GM12878 (cell line): ENCODE measurements at regions not wholly inside any gene's neighbourhood (a gene's known extent, or its start where the extent isn't known, plus 50 kb on each side); places are given as distances from the start of the nearest gene placed in this dataset.

Experiments
- ATAC-seq: fragments of 200-7000 bp; cut with Tn5 transposase; 3 replicates; pipeline ENCODE4 v1.9.1; 2020; ENCODE audit warnings: mild to moderate bottlenecking, moderate library complexity
- BruUV-seq: library from RNA; stranded (reverse); fragments of 400-500 nt; replicated peaks from 2 replicates; lab custom pipeline; 2021; lab: Mats Ljungman, UMichigan
- CTCF ChIA-PET: fragments of 300-600 bp; sonication (Branson Sonifier 250); formaldehyde crosslinking; extraction: SDS; loops from one replicate; lab custom pipeline; 2021; ENCODE audit warnings: inconsistent platforms; lab: Yijun Ruan, JAX
- POLR2A ChIA-PET: fragments of 350-600 bp; formaldehyde crosslinking; extraction: SDS; loops from one replicate; lab custom pipeline; 2021; ENCODE audit warnings: inconsistent platforms; lab: Charles Lee
- RAD21 ChIA-PET: fragments of 300-600 bp; sonication (Branson Sonifier 250); formaldehyde crosslinking; loops from one replicate; lab custom pipeline; 2023; ENCODE audit warnings: antibody characterized with exemption; ENCODE audit not compliant: unreplicated experiment; lab: Charles Lee
- SMC1A ChIA-PET: fragments of 300-600 bp; sonication (Branson Sonifier 250); formaldehyde crosslinking; loops from one replicate; lab custom pipeline; 2023; ENCODE audit not compliant: unreplicated experiment, uncharacterized antibody; lab: Charles Lee
- DNase-seq: peaks from one replicate; pipeline ENCODE4 v3.0.0-alpha.2; 2011; ENCODE audit warnings: low read depth, low spot score
- FAIRE-seq: peaks from 3 replicates; lab custom pipeline; 2011; peaks lifted over from hg19 to GRCh38; lab: Jason Lieb, UNC
- H2AFZ ChIP-seq: 2 replicates; pipeline ENCODE4 v1.6.0; 2011; ENCODE audit warnings: low read depth, low read length, control low read depth; ENCODE audit not compliant: control insufficient read depth
- H3K27ac ChIP-seq: 2 replicates; pipeline ENCODE4 v1.5.1; 2011; ENCODE audit warnings: control low read depth; ENCODE audit not compliant: control insufficient read depth, insufficient read depth
- H3K27me3 ChIP-seq, 2 experiments: replicated peaks in 1 of 2; 2 replicates each; pipeline versions ENCODE4 v1.6.0 to v1.6.1; 2011; ENCODE audit warnings: low read length in 1 of 2; ENCODE audit not compliant: control insufficient read depth in 2 of 2, insufficient read depth in 2 of 2
- H3K36me3 ChIP-seq, 2 experiments: 2 replicates each; pipeline ENCODE4 v1.5.1; 2011; ENCODE audit warnings: low read length in 1 of 2; ENCODE audit not compliant: control insufficient read depth in 2 of 2, insufficient read depth in 2 of 2
- H3K4me1 ChIP-seq: 2 replicates; pipeline ENCODE4 v1.6.1; 2011; ENCODE audit warnings: mild to moderate bottlenecking, low read length, moderate library complexity, mixed read lengths; ENCODE audit not compliant: control insufficient read depth, insufficient read depth
- H3K4me2 ChIP-seq: 2 replicates; pipeline ENCODE4 v1.6.0; 2011; ENCODE audit warnings: control low read depth; ENCODE audit not compliant: control insufficient read depth, insufficient read depth
- H3K4me3 ChIP-seq: fragments of 200-600 bp; sonication (generic); 2 replicates; pipeline ENCODE4 v1.5.1; 2016
- H3K79me2 ChIP-seq: 2 replicates; pipeline ENCODE4 v1.6.0; 2011; ENCODE audit warnings: low read length; ENCODE audit not compliant: control insufficient read depth, insufficient read depth
- H3K9ac ChIP-seq: 2 replicates; pipeline ENCODE4 v1.8.0; 2011; ENCODE audit warnings: low read length, control low read depth, mixed read lengths; ENCODE audit not compliant: control insufficient read depth, insufficient read depth
- H3K9me3 ChIP-seq: replicated peaks from 3 replicates; pipeline ENCODE4 v1.5.1; 2011; ENCODE audit warnings: mild to moderate bottlenecking, low read length; ENCODE audit not compliant: control insufficient read depth, insufficient read depth
- H4K20me1 ChIP-seq: 2 replicates; pipeline ENCODE4 v1.6.0; 2011; ENCODE audit not compliant: control insufficient read depth, insufficient read depth
- KDM1A ChIP-seq: fragments of 200-600 bp; sonication (generic); IDR thresholded peaks from 2 replicates; pipeline ENCODE4 v1.6.1; 2016; ENCODE audit warnings: borderline replicate concordance
- MXI1 ChIP-seq: fragments of 150-350 bp; IDR thresholded peaks from 2 replicates; pipeline ENCODE4 v1.6.1; 2011; ENCODE audit warnings: low read depth, mild to moderate bottlenecking, inconsistent platforms, low read length, improper control_type of control experiment
- NFXL1 ChIP-seq: fragments of 450-650 bp; IDR thresholded peaks from 2 replicates; pipeline ENCODE4 v1.6.1; 2017; ENCODE audit warnings: antibody characterized with exemption, mild to moderate bottlenecking, borderline replicate concordance
- SMAD1 ChIP-seq: fragments of 450-650 bp; IDR thresholded peaks from 2 replicates; pipeline ENCODE4 v1.6.1; 2018; ENCODE audit warnings: mild to moderate bottlenecking, low read depth; ENCODE audit not compliant: partially characterized antibody
- SREBF1 ChIP-seq: IDR thresholded peaks from 2 replicates; pipeline ENCODE4 v1.6.1; 2012; ENCODE audit warnings: mild to moderate bottlenecking, low read length
- STAT3 ChIP-seq: IDR thresholded peaks from 2 replicates; pipeline ENCODE4 v1.6.1; 2011; ENCODE audit warnings: low read depth, low read length, improper control_type of control experiment
- WGBS: methylation state at CpG from one replicate; pipeline ENCODE4 v1.1.6; 2016; ENCODE audit warnings: low lambda C conversion rate; ENCODE audit not compliant: insufficient replicate concordance, insufficient coverage; ENCODE audit errors: missing lambda C conversion rate; 5-methylcytosine and 5-hydroxymethylcytosine counted together
- in situ Hi-C: fragments of 300-500 bp; cut with MboI; formaldehyde crosslinking; loops from 9 replicates; pipeline ENCODE4 v1.14.3; 2018; ENCODE audit warnings: mixed read lengths
- intact Hi-C: fragments of 100-400 bp; cut with micrococcal nuclease; formaldehyde crosslinking; loops from one replicate; pipeline ENCODE4 v1.14.2; 2022; ENCODE audit not compliant: unreplicated experiment
- TF ChIP-seq, protein P1 (sequence below): fragments of 450-650 bp; IDR thresholded peaks from 2 replicates; pipeline ENCODE4 v1.6.1; 2014; ENCODE audit warnings: mild to moderate bottlenecking
- TF ChIP-seq, protein P2 (sequence below): fragments of 450-650 bp; IDR thresholded peaks from 2 replicates; pipeline ENCODE4 v1.6.1; 2017; ENCODE audit warnings: borderline replicate concordance

DNA sequence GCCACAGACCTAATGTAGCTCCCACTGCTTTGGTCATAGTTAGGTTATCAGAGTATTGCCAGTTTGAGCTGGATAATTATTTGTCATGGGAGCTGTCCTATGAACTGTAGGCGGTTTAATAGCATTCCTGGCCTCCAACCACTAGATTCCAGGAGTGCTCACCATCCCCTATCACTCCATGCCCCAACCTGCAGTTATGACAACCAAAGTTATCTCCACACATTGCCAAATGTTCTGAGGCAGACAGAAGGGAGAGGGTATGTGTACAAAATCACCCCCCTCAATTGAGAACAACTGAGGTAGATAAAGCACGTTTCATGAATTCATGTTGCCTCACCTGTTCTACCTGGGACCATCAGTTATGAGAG, 119.0 kb upstream of the CACUL1 start:
- peaks cover 0 to 3% of the 10 kb centered on the region in 2 experiments; a peak in 1 of 4 replicates for H3K27me3 ChIP-seq
- ATAC-seq (no peak), DNase-seq (no peak), FAIRE-seq (no peak)
- 0% methylated on average over 2 of the region's 2 CpGs for WGBS
- no TSS peak for BruUV-seq
- H3K4me1 ChIP-seq: no peaks in the 10 kb centered on the region
- no peak overlapping the region for H3K4me2 ChIP-seq
- ChIA-PET CTCF (no interaction called here), RAD21 (interaction anchor here (0.5 kb wide), 1 partner anchor 290 kb away, joined by 3 read pairs; no protein-coding TSS in a partner anchor), POLR2A (no interaction called here), SMC1A (no interaction called here)
- no peaks in the 10 kb centered on the region for H3K36me3 ChIP-seq
- no peak overlapping the region for H2AFZ ChIP-seq
- no peak overlapping the region for H3K27ac ChIP-seq
- no peaks in the 10 kb centered on the region for H3K9me3 ChIP-seq
- no peaks in the 10 kb centered on the region for H3K79me2 ChIP-seq
- in situ Hi-C loops: no loop called here
- no peak overlapping the region for H3K4me3 ChIP-seq
- H3K9ac ChIP-seq: no peak overlapping the region
- intact Hi-C loops: no loop called here
- TF ChIP-seq STAT3 (no peak), SMAD1 (no peak), MXI1 (no peak)
- TF ChIP-seq, protein P1, sequence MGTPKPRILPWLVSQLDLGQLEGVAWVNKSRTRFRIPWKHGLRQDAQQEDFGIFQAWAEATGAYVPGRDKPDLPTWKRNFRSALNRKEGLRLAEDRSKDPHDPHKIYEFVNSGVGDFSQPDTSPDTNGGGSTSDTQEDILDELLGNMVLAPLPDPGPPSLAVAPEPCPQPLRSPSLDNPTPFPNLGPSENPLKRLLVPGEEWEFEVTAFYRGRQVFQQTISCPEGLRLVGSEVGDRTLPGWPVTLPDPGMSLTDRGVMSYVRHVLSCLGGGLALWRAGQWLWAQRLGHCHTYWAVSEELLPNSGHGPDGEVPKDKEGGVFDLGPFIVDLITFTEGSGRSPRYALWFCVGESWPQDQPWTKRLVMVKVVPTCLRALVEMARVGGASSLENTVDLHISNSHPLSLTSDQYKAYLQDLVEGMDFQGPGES: no peak
- H4K20me1 ChIP-seq: no peaks in the 10 kb centered on the region

DNA sequence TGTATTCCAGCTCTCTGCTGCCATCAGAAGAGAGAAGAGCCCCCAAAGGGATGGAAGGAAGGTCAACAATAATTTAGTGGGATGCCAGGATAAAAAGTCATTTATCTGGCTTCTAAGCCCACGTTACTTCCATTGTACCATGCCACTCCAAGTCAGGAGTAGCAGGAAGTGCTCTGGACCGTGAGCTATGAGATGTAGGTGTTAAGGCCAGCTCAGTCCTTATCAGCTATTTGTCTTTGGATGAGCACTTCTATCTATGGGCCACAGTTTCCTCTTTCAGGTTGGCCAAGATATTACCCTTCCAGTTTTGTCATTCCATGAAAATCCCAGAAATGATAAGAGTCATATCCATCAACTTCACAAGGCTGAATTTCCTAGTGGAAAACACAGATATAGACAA, 119.4 kb upstream of the CACUL1 start:
- peaks cover 0 to 3% of the 10 kb centered on the region in 2 experiments; a peak in 1 of 4 replicates for H3K27me3 ChIP-seq
- TF ChIP-seq NFXL1 (no peak), SREBF1 (no peak), KDM1A (no peak)
- TF ChIP-seq, protein P2, sequence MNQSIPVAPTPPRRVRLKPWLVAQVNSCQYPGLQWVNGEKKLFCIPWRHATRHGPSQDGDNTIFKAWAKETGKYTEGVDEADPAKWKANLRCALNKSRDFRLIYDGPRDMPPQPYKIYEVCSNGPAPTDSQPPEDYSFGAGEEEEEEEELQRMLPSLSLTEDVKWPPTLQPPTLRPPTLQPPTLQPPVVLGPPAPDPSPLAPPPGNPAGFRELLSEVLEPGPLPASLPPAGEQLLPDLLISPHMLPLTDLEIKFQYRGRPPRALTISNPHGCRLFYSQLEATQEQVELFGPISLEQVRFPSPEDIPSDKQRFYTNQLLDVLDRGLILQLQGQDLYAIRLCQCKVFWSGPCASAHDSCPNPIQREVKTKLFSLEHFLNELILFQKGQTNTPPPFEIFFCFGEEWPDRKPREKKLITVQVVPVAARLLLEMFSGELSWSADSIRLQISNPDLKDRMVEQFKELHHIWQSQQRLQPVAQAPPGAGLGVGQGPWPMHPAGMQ: no peak
- no TSS peak for BruUV-seq
- ChIA-PET RAD21 (interaction anchor here (0.5 kb wide), 1 partner anchor 290 kb away, joined by 3 read pairs; no protein-coding TSS in a partner anchor), CTCF (no interaction called here), SMC1A (no interaction called here), POLR2A (interaction anchor here (0.5 kb wide), 1 partner anchor 71 kb away, joined by 6 read pairs; no protein-coding TSS in a partner anchor)
- no peak for ATAC-seq
- no peak for DNase-seq
- in situ Hi-C loops (no loop called here), intact Hi-C loops (no loop called here)
- no peak for FAIRE-seq
- H3K36me3 ChIP-seq: no peaks in the 10 kb centered on the region
- no peaks in the 10 kb centered on the region for H4K20me1 ChIP-seq
- no peak overlapping the region for H3K4me2 ChIP-seq
- H2AFZ ChIP-seq: no peak overlapping the region
- no peaks in the 10 kb centered on the region for H3K4me1 ChIP-seq
- no peak overlapping the region for H3K9ac ChIP-seq
- no peaks in the 10 kb centered on the region for H3K9me3 ChIP-seq
- H3K4me3 ChIP-seq: no peak overlapping the region
- no peaks in the 10 kb centered on the region for H3K79me2 ChIP-seq
- no peak overlapping the region for H3K27ac ChIP-seq
- WGBS: 0% methylated on average over 2 of the region's 2 CpGs
